OCI-LY7 (cell line): ENCODE measurements at regions not wholly inside any gene's neighbourhood (a gene's known extent, or its start where the extent isn't known, plus 50 kb on each side); places are given as distances from the start of the nearest gene placed in this dataset.

ENCODE experiments used
- BruUV-seq: library from RNA; stranded (reverse); fragments of 400-500 nt; replicated peaks from 2 replicates; lab custom pipeline; 2021; lab: Mats Ljungman, UMichigan
- CTCF ChIA-PET: fragments of 300-600 bp; sonication (Branson Sonifier 250); formaldehyde crosslinking; loops from one replicate; lab custom pipeline; 2022; ENCODE audit warnings: antibody characterized with exemption; ENCODE audit not compliant: unreplicated experiment; lab: Charles Lee
- POLR2A ChIA-PET: fragments of 300-600 bp; sonication (Branson Sonifier 250); formaldehyde crosslinking; loops from one replicate; lab custom pipeline; 2022; ENCODE audit warnings: antibody characterized with exemption; lab: Charles Lee
- DNase-seq: peaks from one replicate; pipeline ENCODE4 v3.0.0-alpha.2; 2015; ENCODE audit warnings: low spot score
- H2AFZ ChIP-seq: fragments of 200-600 bp; sonication (generic), shearing (Covaris generic); 2 replicates; pipeline ENCODE4 v1.6.1; 2014; ENCODE audit warnings: mild to moderate bottlenecking, antibody characterized with exemption, low read length, moderate library complexity
- H3K27ac ChIP-seq: fragments of 200-600 bp; sonication (generic); 2 replicates; pipeline ENCODE4 v1.5.1; 2014; ENCODE audit warnings: mixed run types, low read depth, mild to moderate bottlenecking, moderate library complexity, low read length, inconsistent platforms; ENCODE audit not compliant: poor library complexity, severe bottlenecking
- H3K36me3 ChIP-seq: fragments of 200-600 bp; sonication (generic); 2 replicates; pipeline ENCODE4 v1.6.1; 2014; ENCODE audit warnings: mild to moderate bottlenecking, antibody characterized with exemption, low read length, moderate library complexity, mixed read lengths; ENCODE audit not compliant: insufficient read depth
- H3K4me1 ChIP-seq: fragments of 200-600 bp; sonication (generic); 2 replicates; pipeline ENCODE4 v1.5.1; 2014; ENCODE audit warnings: mild to moderate bottlenecking, low read length; ENCODE audit not compliant: insufficient read depth, poor library complexity, severe bottlenecking
- H3K4me2 ChIP-seq: fragments of 200-600 bp; sonication (generic); 2 replicates; pipeline ENCODE4 v1.6.1; 2014; ENCODE audit warnings: mild to moderate bottlenecking, low read length
- H3K4me3 ChIP-seq: fragments of 200-600 bp; sonication (generic); 2 replicates; pipeline ENCODE4 v1.5.1; 2014; ENCODE audit warnings: mild to moderate bottlenecking, low read depth, low read length; ENCODE audit not compliant: poor library complexity, severe bottlenecking
- H3K79me2 ChIP-seq: fragments of 200-600 bp; sonication (generic); 2 replicates; pipeline ENCODE4 v1.6.1; 2016; ENCODE audit warnings: low read depth, mild to moderate bottlenecking, low read length, moderate library complexity, mixed read lengths; ENCODE audit not compliant: insufficient read depth
- H3K9me2 ChIP-seq: fragments of 200-600 bp; sonication (generic); 2 replicates; pipeline ENCODE4 v1.6.1; 2016; ENCODE audit warnings: mild to moderate bottlenecking, low read length, mixed read lengths; ENCODE audit not compliant: insufficient read depth
- H3K9me3 ChIP-seq: fragments of 200-600 bp; sonication (generic); 2 replicates; pipeline ENCODE4 v1.6.1; 2014; ENCODE audit warnings: mild to moderate bottlenecking, mixed run types, low read length, mixed read lengths
- H4K20me1 ChIP-seq: fragments of 200-600 bp; sonication (generic); 2 replicates; pipeline ENCODE4 v1.6.1; 2014; ENCODE audit warnings: mild to moderate bottlenecking, antibody characterized with exemption, low read length, moderate library complexity, mixed read lengths; ENCODE audit not compliant: insufficient read depth
- EZH2phosphoT487 ChIP-seq: fragments of 200-600 bp; sonication (generic); IDR thresholded peaks from 2 replicates; pipeline ENCODE4 v1.6.1; 2018; ENCODE audit warnings: low read depth, borderline replicate concordance, mild to moderate bottlenecking, mixed run types, antibody characterized with exemption, low read length, moderate library complexity, mixed read lengths
- intact Hi-C: fragments of 100-400 bp; cut with micrococcal nuclease; formaldehyde crosslinking; loops from one replicate; pipeline ENCODE4 v1.10.0; 2022; ENCODE audit not compliant: unreplicated experiment
- TF ChIP-seq, protein P1 (sequence below): fragments of 200-600 bp; sonication (generic); conservative IDR thresholded peaks from 2 replicates; pipeline ENCODE4 v1.5.1; 2014; ENCODE audit warnings: mild to moderate bottlenecking, antibody characterized with exemption, low read length, moderate library complexity, mixed read lengths

DNA sequence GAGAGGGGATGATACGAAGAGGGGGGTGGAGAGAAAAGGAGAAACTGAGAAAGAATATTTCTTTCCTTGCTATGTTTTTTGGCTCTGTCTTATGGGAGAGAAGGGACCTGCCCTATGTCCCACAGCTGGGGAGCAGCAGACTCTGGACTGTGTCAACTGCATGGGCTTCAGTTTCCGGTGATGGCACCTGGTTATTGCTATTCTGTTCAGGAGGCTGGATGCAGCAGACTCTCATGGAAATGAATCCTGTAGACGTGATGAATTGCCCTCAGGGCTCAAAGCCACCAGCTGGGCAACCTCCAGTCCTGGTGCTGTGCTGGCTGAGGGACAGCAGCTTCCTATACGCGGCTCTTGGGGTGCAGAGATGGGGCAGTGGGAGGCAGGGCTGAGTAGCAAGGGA is 121.2 kb downstream of the HAPSTR1 start:
- TF ChIP-seq, protein P1, sequence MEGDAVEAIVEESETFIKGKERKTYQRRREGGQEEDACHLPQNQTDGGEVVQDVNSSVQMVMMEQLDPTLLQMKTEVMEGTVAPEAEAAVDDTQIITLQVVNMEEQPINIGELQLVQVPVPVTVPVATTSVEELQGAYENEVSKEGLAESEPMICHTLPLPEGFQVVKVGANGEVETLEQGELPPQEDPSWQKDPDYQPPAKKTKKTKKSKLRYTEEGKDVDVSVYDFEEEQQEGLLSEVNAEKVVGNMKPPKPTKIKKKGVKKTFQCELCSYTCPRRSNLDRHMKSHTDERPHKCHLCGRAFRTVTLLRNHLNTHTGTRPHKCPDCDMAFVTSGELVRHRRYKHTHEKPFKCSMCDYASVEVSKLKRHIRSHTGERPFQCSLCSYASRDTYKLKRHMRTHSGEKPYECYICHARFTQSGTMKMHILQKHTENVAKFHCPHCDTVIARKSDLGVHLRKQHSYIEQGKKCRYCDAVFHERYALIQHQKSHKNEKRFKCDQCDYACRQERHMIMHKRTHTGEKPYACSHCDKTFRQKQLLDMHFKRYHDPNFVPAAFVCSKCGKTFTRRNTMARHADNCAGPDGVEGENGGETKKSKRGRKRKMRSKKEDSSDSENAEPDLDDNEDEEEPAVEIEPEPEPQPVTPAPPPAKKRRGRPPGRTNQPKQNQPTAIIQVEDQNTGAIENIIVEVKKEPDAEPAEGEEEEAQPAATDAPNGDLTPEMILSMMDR, result no peak
- TF ChIP-seq EZH2phosphoT487, result no peak
- H3K9me2 ChIP-seq, result no peaks in the 10 kb centered on the region
- no peak overlapping the region for H2AFZ ChIP-seq
- no peaks in the 10 kb centered on the region for H3K9me3 ChIP-seq
- H4K20me1 ChIP-seq, result no peaks in the 10 kb centered on the region
- intact Hi-C loops, result no loop called here
- no peak for DNase-seq
- no peak overlapping the region for H3K27ac ChIP-seq
- CTCF ChIA-PET, result no interaction called here
- H3K4me2 ChIP-seq, result no peak overlapping the region
- H3K79me2 ChIP-seq, result no peaks in the 10 kb centered on the region
- no peaks in the 10 kb centered on the region for H3K36me3 ChIP-seq
- no peaks in the 10 kb centered on the region for H3K4me1 ChIP-seq
- POLR2A ChIA-PET, result no interaction called here
- BruUV-seq, result no TSS peak
- H3K4me3 ChIP-seq, result no peak overlapping the region

DNA sequence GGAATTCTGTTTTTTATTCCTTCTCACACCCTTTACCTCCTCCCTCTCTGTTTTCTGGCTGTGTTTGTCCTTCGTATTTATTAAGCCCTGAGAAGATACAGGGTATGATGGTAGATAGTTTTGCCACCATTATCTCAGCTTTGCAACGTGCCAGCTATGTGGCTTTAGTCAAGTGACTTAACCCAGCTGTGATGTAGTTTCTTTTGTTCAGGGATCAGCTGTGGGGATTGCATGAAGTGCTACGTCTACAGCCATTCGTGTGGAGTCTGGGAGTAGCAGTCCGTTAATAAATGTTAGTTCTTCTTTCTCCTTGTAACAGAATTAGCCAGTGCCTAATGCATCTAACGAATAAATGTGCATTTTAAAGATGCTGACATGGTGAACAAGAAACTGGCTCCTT is 128.4 kb downstream of the HAPSTR1 start:
- Histone ChIP-seq H3K9me2 (no peaks in the 10 kb centered on the region), H2AFZ (no peak overlapping the region), H3K9me3 (no peaks in the 10 kb centered on the region), H3K27ac (no peak overlapping the region), H3K4me1 (no peaks in the 10 kb centered on the region), H4K20me1 (no peaks in the 10 kb centered on the region), H3K79me2 (no peaks in the 10 kb centered on the region), H3K36me3 (no peaks in the 10 kb centered on the region), H3K4me3 (no peak overlapping the region), H3K4me2 (no peak overlapping the region)
- TF ChIP-seq, protein P1, result no peak
- TF ChIP-seq EZH2phosphoT487, result no peak
- CTCF ChIA-PET, result no interaction called here
- intact Hi-C loops, result no loop called here
- POLR2A ChIA-PET, result no interaction called here
- BruUV-seq, result no TSS peak
- no peak for DNase-seq

DNA sequence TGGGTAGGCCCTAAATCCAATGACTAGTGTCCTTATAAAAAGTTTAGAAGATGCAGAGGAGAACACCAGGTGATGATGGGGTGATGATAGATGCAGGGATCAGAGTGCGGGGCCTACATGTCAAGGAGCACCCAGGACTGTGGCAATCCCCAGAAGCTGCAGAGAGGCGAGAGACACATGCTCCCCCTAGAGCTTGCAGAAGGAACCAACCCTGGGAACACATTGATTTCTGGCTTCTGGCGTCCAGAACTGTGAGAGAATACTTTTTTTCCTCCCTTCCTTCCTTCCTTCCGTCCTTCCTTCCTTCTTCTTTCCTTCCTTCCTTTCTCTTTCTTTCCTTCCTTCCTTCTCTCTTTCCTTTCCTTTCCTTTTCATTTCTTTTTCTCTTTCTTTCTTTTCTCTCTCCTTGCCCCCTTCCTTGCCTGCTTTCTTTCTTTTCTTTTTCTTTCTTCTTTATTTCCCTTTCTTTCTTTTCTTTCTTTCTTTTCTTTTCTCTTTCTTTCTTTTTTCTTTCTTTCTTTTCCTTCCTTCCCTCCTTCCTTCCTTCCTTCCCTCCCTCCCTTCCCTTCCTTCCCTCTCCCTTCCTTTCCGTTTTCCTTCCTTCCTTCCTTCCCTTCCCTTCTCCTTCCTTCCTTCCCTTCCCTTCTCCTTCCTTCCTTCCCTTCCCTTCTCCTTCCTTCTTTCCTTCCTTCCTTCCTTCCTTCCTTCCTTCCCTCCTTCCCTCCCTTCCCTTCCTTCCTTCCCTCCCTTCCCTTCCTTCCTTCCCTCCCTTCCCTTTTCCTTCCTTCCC is 134.3 kb downstream of the HAPSTR1 start:
- H3K27ac ChIP-seq, result no peak overlapping the region
- H3K9me3 ChIP-seq, result no peaks in the 10 kb centered on the region
- no peak overlapping the region for H3K4me2 ChIP-seq
- H3K9me2 ChIP-seq, result no peaks in the 10 kb centered on the region
- no peak overlapping the region for H3K4me3 ChIP-seq
- H3K36me3 ChIP-seq, result no peaks in the 10 kb centered on the region
- H2AFZ ChIP-seq, result no peak overlapping the region
- intact Hi-C loops, result loop anchor here (1.0 to 2.0 kb wide), 2 partner anchors 65 to 86 kb away; no protein-coding TSS in a partner anchor
- no peaks in the 10 kb centered on the region for H3K79me2 ChIP-seq
- POLR2A ChIA-PET, result no interaction called here
- BruUV-seq, result no TSS peak
- CTCF ChIA-PET, result no interaction called here
- TF ChIP-seq, protein P1, result peak; percentile 64
- no peak for TF ChIP-seq EZH2phosphoT487
- H4K20me1 ChIP-seq, result no peaks in the 10 kb centered on the region
- no peaks in the 10 kb centered on the region for H3K4me1 ChIP-seq
- DNase-seq, result peak; percentile 39
